ENCODE measurements at regions not wholly inside any gene's neighbourhood (a gene's known extent, or its start where the extent isn't known, plus 50 kb on each side); places are given as distances from the start of the nearest gene placed in this dataset.

DNA sequence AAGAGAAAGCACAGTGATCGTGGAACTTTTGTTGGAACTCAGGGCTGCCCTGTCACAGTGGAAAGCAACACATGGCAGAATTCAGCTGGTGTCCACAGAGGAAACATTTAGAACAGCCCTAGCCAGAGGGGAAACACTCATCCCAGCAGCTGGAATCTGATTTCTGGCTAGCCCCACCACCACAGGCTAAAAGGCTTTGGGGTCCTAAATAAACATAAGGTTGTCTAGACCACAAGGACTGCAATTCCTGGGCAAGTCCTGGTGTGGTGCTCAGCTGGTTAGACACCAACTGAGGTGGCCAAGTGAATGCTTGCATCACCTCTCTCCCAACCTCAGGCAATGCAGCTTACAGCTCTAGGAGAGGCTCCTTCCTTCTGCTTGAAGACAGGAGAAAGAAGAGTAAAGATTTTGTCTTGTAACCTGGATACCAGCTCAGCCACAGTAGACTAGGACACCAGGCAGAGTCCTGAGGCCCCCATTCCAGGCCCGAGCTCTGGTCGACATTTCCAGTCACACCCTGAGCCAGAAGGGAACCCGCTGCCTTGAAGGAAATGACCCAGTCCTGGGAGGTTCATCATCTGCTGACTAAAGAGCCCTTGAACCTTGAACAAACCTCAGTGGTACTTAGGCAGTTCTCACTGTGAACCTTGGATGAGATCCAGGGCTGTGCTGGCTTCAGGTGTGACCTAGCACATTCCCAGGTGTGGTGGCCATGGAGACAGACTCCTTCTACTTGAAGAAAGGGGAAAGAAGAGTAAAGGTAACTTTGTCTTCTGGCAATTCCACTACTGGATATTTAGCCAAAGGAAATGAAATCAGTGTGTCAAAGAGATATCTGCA lies 85.4 kb upstream of the PLXNC1 start:
- DNase-seq (ENCODE audit: low spot score) = no peak

GRCh38 chr12:94070520-94070919 lies 77.9 kb upstream of the PLXNC1 start:
- DNase-seq (ENCODE audit: low spot score) = peak; percentile 61

DNA sequence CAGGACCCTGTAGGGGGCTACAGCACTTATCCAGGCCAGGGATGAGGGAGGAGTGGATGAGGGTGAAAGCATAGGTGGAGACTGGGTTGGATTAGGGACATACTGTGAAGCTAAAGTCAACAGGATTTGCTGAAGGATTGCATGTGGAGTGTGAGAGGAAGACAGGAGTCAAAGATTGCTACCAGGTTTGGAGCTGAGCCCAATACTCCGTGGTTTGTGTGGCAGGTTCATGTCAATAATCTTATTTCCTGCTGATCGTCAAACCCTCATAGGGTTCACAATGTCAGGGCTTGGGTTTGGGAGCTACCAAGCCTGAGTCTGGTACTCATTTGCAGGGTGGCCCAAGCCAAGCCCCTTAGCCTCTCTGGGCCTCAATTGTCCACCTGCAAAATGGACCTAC lies 77.1 kb upstream of the PLXNC1 start:
- DNase-seq (ENCODE audit: low spot score) = no peak

GRCh38 chr12:94073441-94074051 lies 74.8 kb upstream of the PLXNC1 start:
- no peak for DNase-seq (ENCODE audit: low spot score)

DNA sequence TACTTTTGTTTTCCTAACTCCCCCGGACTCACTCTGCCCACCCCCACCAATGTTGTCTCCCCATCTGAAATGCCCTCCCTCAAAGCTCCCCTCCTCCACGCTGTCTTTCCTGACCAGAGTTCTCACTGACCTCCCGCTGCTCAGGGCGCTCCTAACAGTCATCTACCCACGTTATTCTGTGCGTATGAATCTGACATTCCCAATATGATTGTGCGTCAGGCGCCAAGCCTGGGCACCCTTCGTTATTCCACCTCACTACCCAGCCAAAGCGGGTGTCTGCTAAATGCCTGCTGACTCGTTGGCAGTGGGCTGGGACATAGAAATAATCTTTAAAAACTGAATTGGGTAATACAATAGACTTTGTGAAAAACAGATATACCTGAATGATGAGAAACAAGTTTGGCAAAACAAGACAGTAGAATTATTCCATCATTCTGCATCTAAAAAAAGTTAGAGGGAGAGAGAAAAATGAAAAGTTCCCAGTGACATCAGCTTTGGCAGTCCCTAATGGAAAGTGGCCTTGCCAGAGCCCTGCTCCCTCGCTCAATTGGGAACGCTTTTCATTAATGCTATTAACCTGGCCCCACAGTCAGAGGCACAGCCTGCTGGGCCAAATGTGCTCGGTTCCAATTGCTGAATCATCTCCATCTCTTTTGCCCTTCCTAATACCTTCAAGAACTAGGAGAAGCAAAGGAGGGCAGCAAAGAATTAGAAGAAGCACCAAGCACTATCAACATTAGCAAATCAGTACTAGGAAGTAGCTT lies 74.0 kb upstream of the PLXNC1 start:
- DNase-seq (ENCODE audit: low spot score) = no peak

GRCh38 chr12:94074980-94075629 lies 73.3 kb upstream of the PLXNC1 start:
- DNase-seq (ENCODE audit: low spot score) = peak; percentile 49

- DNase-seq (ENCODE audit: low spot score) = no peak
Observed at GRCh38 chr12:94077209-94077608, 71.2 kb upstream of the PLXNC1 start.

- no peak for DNase-seq (ENCODE audit: low spot score)
Observed at GRCh38 chr12:94078138-94078723, 70.1 kb upstream of the PLXNC1 start.

- DNase-seq (ENCODE audit: low spot score) = no peak
Observed at GRCh38 chr12:94078736-94079509, 69.5 kb upstream of the PLXNC1 start.

GRCh38 chr12:94079566-94080340 lies 68.6 kb upstream of the PLXNC1 start:
- no peak for DNase-seq (ENCODE audit: low spot score)

- DNase-seq (ENCODE audit: low spot score) = no peak
Observed at GRCh38 chr12:94080341-94081009, 67.9 kb upstream of the PLXNC1 start.

GRCh38 chr12:94082690-94083089 lies 65.7 kb upstream of the PLXNC1 start:
- no peak for DNase-seq (ENCODE audit: low spot score)

- DNase-seq (ENCODE audit: low spot score) = no peak
Observed at GRCh38 chr12:94089891-94090290, 58.5 kb upstream of the PLXNC1 start.

DNA sequence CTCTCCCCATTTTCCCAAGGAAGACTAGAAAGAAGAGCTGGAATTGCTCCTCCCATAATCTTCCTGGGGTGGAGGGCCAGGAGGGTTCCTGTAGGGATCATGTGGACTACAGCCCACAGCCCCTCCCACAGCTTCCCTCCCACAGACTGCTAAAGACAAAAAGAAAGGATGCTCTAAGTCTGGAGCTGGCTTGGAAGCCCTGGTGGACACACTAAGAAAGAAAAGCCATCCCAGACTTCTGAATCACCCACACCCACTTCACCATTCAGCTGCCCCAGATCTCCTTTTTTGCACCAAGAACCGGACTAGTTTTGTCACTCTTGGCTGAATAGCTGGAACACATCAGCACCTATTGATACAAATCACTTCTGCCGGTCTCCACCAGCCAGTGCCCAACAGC lies 56.8 kb upstream of the PLXNC1 start:
- DNase-seq (ENCODE audit: low spot score) = no peak

GRCh38 chr12:94092516-94093241 lies 55.7 kb upstream of the PLXNC1 start:
- no peak for DNase-seq (ENCODE audit: low spot score)

- no peak for DNase-seq (ENCODE audit: low spot score)
Observed at GRCh38 chr12:94094700-94095099, 53.7 kb upstream of the PLXNC1 start.

DNA sequence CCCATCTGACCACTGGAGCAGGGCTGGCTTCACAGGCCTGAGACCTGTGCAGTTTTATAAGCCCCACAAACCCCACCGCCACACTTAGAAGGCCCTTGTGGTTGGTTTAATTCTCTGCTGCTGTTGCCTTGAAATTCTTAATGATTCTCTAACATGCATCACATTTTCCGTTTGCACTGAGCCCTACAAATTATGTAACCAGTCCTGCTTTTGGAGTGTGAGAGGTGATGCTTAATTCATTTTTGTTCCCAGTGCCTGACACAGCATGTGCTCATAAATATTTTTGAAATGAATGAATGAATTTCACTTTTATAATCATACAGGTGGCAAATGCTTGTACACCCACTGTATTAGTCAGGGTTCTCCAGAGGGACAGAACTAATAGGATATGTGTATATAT lies 52.8 kb upstream of the PLXNC1 start:
- DNase-seq (ENCODE audit: low spot score) = no peak

- DNase-seq (ENCODE audit: low spot score) = peak; percentile 37
Observed at GRCh38 chr12:94098466-94098865, 49.9 kb upstream of the PLXNC1 start.
